GM06990 (cell line): ENCODE measurements at regions not wholly inside any gene's neighbourhood (a gene's known extent, or its start where the extent isn't known, plus 50 kb on each side); places are given as distances from the start of the nearest gene placed in this dataset.

Source experiments
- DNase-seq: peaks from one replicate; pipeline ENCODE4 v3.0.0-alpha.2; 2011; ENCODE audit not compliant: insufficient read length; ENCODE audit errors: extremely low read depth
- H3K27me3 ChIP-seq: replicated peaks from 2 replicates; pipeline ENCODE4 v1.6.0; 2011; ENCODE audit warnings: low read length; ENCODE audit not compliant: control insufficient read depth, insufficient read depth
- H3K36me3 ChIP-seq: 2 replicates; pipeline ENCODE4 v1.5.1; 2011; ENCODE audit warnings: low read length; ENCODE audit not compliant: control insufficient read depth, insufficient read depth
- H3K4me3 ChIP-seq: replicated peaks from 2 replicates; pipeline ENCODE4 v1.5.1; 2011; ENCODE audit warnings: low read depth, mild to moderate bottlenecking, control low read depth, low read length
- CTCF ChIP-seq: IDR thresholded peaks from 2 replicates; pipeline ENCODE4 v1.5.1; 2011; ENCODE audit warnings: low read length, control low read depth, mild to moderate bottlenecking, inconsistent platforms; ENCODE audit not compliant: insufficient read depth, poor library complexity, severe bottlenecking

DNA sequence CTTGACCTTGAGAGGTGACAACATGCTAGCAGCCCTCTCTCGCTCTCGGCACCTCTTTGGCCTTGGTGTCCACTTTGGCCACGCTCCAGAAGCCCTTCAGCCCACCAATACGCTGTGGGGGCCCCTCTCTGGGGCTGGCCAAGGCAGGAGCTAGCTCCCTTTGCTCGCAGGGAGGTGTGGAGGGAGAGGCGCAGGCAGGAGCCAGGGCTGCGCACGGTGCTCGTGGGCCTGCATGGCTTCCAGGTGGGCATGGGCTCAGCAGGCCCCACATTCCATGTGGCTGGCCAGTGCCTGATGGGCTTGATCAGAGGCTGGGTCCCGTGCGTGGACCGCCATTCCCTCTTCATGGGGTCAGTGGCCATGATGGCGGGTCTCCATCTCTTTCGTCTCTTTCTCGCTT is 1237.0 kb upstream of the USP15 start:
- Histone ChIP-seq H3K4me3 (no peak overlapping the region), H3K27me3 (no peaks in the 10 kb centered on the region), H3K36me3 (no peaks in the 10 kb centered on the region)
- no peak for DNase-seq
- TF ChIP-seq CTCF = no peak

DNA sequence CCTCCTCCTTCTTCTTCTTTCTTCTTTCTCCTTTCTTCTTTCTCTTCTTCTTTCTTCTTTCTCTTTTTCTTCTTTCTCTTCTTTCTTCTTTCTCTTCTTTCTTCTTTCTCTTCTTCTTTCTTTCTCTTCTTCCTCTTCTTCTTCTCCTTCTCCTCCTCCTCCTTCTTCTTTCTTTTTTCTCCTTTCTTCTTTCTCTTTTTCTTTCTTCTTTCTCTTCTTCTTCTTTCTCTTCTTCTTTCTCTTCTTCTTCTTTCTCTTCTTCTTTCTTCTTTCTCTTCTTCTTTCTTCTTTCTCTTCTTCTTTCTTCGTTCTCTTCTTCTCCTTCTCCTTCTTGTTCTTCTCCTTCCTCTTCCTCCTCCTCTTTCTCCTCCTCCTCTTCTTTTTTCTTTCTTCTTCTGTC is 1230.7 kb upstream of the USP15 start:
- H3K27me3 ChIP-seq = no peaks in the 10 kb centered on the region
- TF ChIP-seq CTCF = no peak
- H3K4me3 ChIP-seq = no peak overlapping the region
- no peaks in the 10 kb centered on the region for H3K36me3 ChIP-seq
- no peak for DNase-seq

GRCh38 chr12:61037792-61038191 is 1222.4 kb upstream of the USP15 start:
- no peak for TF ChIP-seq CTCF
- Histone ChIP-seq H3K36me3 (no peaks in the 10 kb centered on the region), H3K27me3 (no peaks in the 10 kb centered on the region), H3K4me3 (no peak overlapping the region)
- DNase-seq = no peak

DNA sequence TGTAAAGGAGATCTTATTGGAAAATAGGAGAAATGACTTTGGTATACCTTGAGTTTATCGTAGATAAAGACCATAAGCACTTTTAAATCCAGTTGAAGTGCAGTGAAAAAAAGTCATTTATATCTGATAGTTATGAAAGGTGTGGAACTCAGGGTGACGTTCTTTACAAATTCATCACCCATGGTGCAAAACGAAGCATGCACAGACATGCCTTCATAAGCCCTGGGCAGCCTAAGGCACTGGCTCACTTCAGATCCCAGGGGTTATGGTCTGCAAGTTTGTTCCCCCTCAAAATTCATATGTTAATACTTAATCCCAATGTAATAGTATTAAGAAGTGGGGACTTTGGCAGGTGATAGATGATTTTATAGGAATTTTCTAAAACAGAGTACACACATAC is 1216.4 kb upstream of the USP15 start:
- no peak overlapping the region for H3K4me3 ChIP-seq
- TF ChIP-seq CTCF = no peak
- H3K36me3 ChIP-seq = no peaks in the 10 kb centered on the region
- no peaks in the 10 kb centered on the region for H3K27me3 ChIP-seq
- DNase-seq = no peak

- H3K4me3 ChIP-seq = no peak overlapping the region
- H3K27me3 ChIP-seq = no peaks in the 10 kb centered on the region
- no peak for DNase-seq
- H3K36me3 ChIP-seq = no peaks in the 10 kb centered on the region
- TF ChIP-seq CTCF = no peak
Measured at GRCh38 chr12:61044766-61045165, 1215.4 kb upstream of the USP15 start.

DNA sequence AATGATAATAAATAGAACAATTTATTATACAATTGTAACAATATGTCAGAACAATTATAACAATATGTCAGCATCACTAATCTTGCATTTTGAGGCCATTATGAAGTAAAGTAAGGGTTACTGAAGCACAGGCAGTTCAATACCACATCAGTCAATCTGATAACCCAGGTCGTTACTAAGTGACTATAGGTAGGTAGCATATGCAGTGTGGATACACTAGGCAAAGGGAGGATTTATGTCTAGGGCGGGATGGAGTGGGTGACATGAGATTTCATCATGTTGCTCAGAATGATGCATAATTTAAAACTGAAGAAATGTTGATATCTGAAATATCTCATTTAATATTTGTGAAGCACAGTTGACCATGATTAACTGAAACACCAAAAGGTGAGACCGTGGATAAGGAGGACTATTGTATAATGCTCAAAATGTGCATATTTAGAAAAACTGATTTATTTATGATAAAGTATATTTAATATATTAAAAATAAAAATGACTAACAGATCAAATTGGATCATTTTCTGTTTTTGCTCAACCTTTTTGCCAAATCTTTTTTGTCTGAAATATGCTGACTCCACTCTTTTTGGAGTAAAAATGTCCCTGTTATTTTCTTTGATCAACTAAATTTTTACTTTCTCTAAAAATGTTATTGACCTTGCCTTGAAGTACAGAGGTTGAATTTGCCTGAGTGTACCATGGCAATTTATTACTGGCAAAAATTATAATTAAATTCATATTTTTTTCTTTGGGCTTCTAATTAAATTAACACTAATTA is 1189.4 kb upstream of the USP15 start:
- no peaks in the 10 kb centered on the region for H3K27me3 ChIP-seq
- no peak overlapping the region for H3K4me3 ChIP-seq
- TF ChIP-seq CTCF = no peak
- no peak for DNase-seq
- no peaks in the 10 kb centered on the region for H3K36me3 ChIP-seq
